ENCODE measurements at regions not wholly inside any gene's neighbourhood (a gene's known extent, or its start where the extent isn't known, plus 50 kb on each side); places are given as distances from the start of the nearest gene placed in this dataset.

DNA sequence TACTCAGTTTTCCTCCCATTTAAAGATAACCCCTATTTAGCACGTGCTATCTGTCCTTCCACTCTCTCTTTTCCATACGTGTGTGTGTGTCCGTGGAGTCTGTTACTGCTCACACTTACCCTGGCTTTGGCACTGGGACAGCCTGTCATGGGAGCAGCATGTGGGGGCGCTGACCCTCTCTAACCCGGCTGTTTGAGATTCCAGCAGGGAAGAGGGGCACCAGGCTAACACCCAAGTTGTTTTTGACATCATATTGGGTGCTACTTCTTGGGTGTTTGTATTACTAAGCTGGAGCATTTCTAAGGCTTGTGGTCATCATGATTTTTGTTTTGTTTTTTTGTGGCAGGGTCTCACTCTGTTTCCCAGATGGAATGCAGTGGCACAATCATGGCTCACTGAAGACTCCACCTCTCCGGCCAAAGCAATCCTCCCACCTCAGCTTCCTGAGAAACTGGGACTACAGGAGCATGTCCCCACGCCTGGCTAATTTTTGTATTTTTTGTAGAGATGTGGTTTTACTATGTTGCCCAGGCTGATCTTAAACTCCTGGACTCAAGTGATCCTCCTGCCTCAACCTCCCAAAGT, 56.9 kb upstream of the SIMC1 start:
- DNase-seq = no peak

DNA sequence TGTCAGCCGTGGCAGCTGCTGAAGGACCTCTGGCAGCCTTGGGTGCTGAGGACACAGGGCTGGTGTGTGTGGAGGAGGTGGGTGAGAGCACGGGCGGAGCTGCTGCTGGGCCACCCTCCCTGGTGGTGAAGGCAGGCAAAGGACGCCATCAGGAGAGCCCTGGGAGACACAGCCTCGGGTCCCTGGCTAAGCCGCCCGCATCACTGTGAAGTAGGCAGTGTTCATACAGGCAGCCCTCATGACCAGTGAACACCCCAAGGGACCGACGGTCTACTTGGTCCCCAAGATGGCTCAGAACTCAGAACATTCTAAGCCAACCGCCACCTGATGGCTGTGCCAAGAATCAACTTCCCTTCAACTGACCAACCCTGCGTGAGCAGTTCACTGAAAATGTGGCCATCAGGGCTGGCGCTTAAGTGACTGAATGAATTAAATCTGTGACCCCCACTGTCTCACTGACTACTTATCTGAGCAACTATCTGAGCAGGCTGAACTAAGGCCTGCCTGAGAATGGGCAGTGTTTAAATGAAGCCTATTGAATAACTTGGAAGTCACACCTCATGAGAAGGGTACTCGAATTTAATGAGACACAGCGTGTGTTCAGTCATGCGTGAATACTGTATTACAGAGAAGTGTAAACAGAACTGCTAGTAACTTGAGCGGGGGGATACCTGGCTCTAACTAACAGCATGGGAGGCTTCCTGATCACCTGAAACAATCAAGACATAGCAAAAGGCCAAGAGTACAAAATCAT, 54.7 kb upstream of the SIMC1 start:
- DNase-seq = peak; percentile 69

DNA sequence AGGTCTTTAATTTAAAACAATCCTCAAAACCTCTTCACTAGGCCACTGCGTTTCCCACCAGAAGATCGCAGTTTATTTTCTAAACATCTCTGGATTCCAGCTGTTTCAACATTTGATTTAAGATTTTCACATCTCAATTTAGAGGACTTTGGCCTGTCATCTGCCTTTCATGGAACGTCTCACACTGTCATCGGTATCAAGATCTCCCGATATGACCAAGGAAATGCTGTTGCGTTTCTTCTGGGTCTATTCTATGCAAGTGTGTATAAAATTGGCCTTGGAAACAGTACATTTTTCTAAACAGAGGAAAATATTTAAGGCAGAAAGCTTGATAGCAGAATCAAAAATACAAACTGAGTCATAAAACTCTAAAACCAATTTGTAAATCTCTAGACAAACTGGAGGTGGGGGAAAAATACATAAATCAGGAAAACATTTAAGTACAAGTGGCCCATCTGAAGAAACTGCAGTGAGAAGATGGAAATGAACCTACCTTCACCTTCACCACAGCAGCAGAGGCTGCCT, 53.6 kb upstream of the SIMC1 start:
- DNase-seq = no peak

DNA sequence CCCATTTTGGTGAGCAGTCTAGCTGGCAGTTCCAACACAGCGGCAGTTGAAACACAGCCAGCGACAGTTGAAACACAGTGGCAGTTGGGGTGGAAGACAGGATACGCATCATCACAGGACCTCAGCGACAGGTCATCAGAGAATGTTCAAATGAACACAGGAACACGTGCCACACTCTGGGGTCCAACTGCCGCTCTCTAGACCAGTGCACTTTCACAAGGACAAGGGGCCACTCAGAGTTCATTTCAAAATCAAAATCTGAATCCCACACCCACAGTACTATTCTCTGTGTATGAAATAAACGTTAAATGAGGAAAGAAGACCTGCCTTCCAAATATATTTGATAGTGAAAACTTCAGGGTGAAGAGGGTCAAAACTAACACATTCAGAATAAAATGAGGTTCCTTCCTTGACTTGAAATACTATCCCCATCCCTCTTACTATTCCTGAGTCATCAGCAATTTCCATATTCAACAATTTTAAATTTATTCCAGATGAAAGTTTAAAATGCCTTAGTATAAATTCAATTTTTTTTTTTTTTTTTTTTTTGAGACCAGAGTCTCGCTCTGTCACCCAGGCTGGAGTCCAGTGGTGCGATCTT, 53.0 kb upstream of the SIMC1 start:
- no peak for DNase-seq

DNA sequence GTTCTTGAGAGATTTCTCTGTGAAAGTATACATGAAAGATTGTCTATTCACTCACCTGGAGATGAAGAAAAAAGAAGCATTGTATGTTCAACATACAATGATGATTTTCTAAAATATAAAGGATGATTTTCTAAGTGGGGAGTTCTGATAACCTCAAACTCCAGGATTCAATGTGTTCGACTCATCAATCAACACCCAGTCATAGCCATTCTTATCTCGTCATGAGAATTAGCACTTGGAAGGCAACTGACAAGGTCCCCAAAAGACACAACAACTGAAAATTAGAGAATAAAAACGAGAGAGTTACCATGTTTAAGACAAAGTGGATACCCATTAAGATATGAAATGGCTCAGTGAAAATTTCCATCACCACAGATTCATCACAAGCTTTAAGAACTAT, 52.1 kb upstream of the SIMC1 start:
- no peak for DNase-seq

DNA sequence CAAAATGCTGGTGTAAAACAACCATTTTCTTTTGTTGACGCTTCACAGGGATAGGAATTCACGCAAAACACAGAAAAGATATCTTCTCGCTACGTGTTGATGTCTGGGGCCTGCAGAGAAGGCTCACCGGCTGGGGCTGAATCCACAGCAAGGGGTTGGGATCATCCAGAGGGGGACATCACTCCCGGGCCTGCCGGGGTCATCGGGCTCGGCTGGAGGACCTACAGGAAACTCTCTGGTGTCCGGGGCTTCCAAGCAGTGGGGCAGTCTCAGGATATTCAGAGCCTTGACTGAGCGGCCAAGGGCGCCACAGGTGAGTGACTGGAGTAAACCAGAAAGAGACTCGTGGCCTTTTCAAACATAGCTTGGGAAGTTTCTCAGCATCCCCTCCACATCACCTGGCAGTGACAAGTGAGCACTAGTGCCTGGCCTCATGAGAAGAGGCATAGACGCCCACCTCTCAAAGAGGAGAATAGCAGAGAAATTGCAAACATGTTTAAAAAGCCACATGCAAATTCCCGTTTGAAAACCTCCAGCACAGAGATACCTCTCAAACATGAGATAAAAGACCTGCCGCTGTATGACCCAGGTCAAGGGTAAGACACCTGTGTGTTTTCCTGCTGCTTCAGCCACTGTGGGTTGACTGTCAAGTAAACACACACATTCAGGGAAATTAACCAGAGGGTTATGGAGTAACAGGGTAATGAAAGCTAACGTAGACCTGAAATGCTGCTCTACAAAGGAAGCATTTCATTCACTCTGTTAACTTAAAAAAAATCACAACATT, 50.8 kb upstream of the SIMC1 start:
- no peak for DNase-seq

DNA sequence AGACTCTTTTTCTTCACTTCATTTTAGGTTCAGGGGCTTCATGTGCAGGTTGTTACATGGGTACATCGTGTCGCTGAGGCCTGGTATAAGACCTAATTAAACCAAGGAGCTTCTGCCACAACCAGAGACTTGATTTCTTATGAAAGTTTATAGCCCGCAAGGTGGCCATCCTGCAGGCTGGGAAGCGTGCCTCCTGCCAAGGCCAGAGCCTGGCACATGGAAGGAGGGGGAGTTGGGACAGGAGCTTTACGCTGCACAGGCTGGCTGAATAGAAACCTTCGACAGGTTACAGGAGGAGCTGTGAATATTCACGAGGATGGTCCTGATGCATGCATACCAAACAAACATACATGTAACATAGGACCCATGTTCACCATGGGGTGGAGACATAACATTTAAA, 50.1 kb upstream of the SIMC1 start:
- no peak for DNase-seq
